ENCODE measurements at regions not wholly inside any gene's neighbourhood (a gene's known extent, or its start where the extent isn't known, plus 50 kb on each side); places are given as distances from the start of the nearest gene placed in this dataset.

- TF ChIP-seq BACH2 (CRISPR knock-in tag; IDR thresholded peaks at IDR 0.05; ENCODE audit: borderline replicate concordance) (no peak), OSR1 (CRISPR knock-in tag; IDR thresholded peaks at IDR 0.05) (no peak), CREB5 (CRISPR knock-in tag; IDR thresholded peaks at IDR 0.05; ENCODE audit: low read depth) (no peak), ZFP3 (CRISPR knock-in tag; IDR thresholded peaks at IDR 0.05) (no peak), ZFP30 (CRISPR knock-in tag; IDR thresholded peaks at IDR 0.05) (no peak), ESRRG (CRISPR knock-in tag; IDR thresholded peaks at IDR 0.05) (no peak), ARNTL (CRISPR knock-in tag; IDR thresholded peaks at IDR 0.05; ENCODE audit: borderline replicate concordance, low read depth) (no peak), PPARA (CRISPR knock-in tag; IDR thresholded peaks at IDR 0.05; ENCODE audit: borderline replicate concordance) (no peak), TOX (CRISPR knock-in tag; IDR thresholded peaks at IDR 0.05; ENCODE audit: borderline replicate concordance) (no peak), ZNF70 (CRISPR knock-in tag; IDR thresholded peaks at IDR 0.05) (no peak)
- TF ChIP-seq, protein P1, sequence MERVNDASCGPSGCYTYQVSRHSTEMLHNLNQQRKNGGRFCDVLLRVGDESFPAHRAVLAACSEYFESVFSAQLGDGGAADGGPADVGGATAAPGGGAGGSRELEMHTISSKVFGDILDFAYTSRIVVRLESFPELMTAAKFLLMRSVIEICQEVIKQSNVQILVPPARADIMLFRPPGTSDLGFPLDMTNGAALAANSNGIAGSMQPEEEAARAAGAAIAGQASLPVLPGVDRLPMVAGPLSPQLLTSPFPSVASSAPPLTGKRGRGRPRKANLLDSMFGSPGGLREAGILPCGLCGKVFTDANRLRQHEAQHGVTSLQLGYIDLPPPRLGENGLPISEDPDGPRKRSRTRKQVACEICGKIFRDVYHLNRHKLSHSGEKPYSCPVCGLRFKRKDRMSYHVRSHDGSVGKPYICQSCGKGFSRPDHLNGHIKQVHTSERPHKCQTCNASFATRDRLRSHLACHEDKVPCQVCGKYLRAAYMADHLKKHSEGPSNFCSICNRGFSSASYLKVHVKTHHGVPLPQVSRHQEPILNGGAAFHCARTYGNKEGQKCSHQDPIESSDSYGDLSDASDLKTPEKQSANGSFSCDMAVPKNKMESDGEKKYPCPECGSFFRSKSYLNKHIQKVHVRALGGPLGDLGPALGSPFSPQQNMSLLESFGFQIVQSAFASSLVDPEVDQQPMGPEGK (CRISPR knock-in tag; IDR thresholded peaks at IDR 0.05; ENCODE audit: borderline replicate concordance) = no peak
Measured at GRCh38 chr7:83861876-83862275, 212.9 kb upstream of the SEMA3E start.
